Adrenal gland (tissue), 9 donors: ENCODE measurements at regions not wholly inside any gene's neighbourhood (a gene's known extent, or its start where the extent isn't known, plus 50 kb on each side); places are given as distances from the start of the nearest gene placed in this dataset.

Source experiments
- DNase-seq, 7 donors: peaks; one replicate each; pipeline ENCODE4 v3.0.0-alpha.2; 2019 to 2020
- H3K27ac ChIP-seq, 5 donors: fragments of 200-600 bp; sonication (generic) in 4 of 5; 1 replicate in 3 of 5; 2 replicates in 2 of 5; pipeline versions ENCODE4 v1.5.1 to v1.8.0; 2016 to 2020; ENCODE audit warnings: mild to moderate bottlenecking in 1 of 5
- H3K27me3 ChIP-seq: fragments of 200-600 bp; 2 replicates; pipeline ENCODE4 v1.8.0; 2021
- H3K36me3 ChIP-seq, 2 donors: fragments of 200-600 bp; replicated peaks in 1 of 2; 1 replicate in 1 of 2; 2 replicates in 1 of 2; pipeline versions ENCODE4 v1.5.1 to v1.8.0; 2018 to 2022
- H3K4me1 ChIP-seq, 2 donors: fragments of 200-600 bp; replicated peaks in 1 of 2; 1 replicate in 1 of 2; 2 replicates in 1 of 2; pipeline versions ENCODE4 v1.5.1 to v1.8.0; 2018 to 2021
- H3K4me3 ChIP-seq, 4 donors: fragments of 200-600 bp; sonication (generic) in 3 of 4; one replicate each; pipeline ENCODE4 v1.5.1; 2016 to 2018
- H3K9me3 ChIP-seq, 3 donors: fragments of 200-600 bp; sonication (generic) in 1 of 3; replicated peaks in 1 of 3; 1 replicate in 2 of 3; 2 replicates in 1 of 3; pipeline versions ENCODE4 v1.5.1 to v1.8.0; 2016 to 2021
- POLR2A ChIP-seq, 2 donors: fragments of 450-650 bp; IDR thresholded peaks; one replicate each; pipeline ENCODE4 v1.6.1; 2017; ENCODE audit warnings: antibody characterized with exemption in 2 of 2, mild to moderate bottlenecking in 2 of 2, moderate library complexity in 1 of 2
- WGBS, 4 donors: extraction: QIAGEN DNeasy Blood & Tissue Kit in 2 of 4; methylation state at CpG; one replicate each; pipeline versions ENCODE4 v1.1.5 to v1.1.7; 2013 to 2017; 5-methylcytosine and 5-hydroxymethylcytosine counted together
- intact Hi-C, 2 donors: fragments of 100-400 bp; cut with DNase I; formaldehyde crosslinking; loops; one replicate each; pipeline versions ENCODE4 v1.14.1 to v1.15.0; 2022 to 2023
- TF ChIP-seq, protein P1 (sequence below), 6 experiments: fragments of 450-650 bp in 4 of 6; fragments of 200-600 bp in 2 of 6; sonication (generic) in 1 of 6; IDR thresholded peaks; 1 replicate in 5 of 6; 2 replicates in 1 of 6; pipeline versions ENCODE4 v1.5.1 to v1.8.0; 2016 to 2021; ENCODE audit warnings: antibody characterized with exemption in 6 of 6, mild to moderate bottlenecking in 2 of 6, moderate library complexity in 1 of 6
- donor health status: healthy with polysubstance abuse.
- donor health status: Bipolar disorder and iron deficiency.
- donor health status: DM: yes; HTN: yes; CAD: no.
- donor health status: DM: no; HTN: no; CAD: no.
- donor health status: DM: no; HTN: no; CAD: no.

DNA sequence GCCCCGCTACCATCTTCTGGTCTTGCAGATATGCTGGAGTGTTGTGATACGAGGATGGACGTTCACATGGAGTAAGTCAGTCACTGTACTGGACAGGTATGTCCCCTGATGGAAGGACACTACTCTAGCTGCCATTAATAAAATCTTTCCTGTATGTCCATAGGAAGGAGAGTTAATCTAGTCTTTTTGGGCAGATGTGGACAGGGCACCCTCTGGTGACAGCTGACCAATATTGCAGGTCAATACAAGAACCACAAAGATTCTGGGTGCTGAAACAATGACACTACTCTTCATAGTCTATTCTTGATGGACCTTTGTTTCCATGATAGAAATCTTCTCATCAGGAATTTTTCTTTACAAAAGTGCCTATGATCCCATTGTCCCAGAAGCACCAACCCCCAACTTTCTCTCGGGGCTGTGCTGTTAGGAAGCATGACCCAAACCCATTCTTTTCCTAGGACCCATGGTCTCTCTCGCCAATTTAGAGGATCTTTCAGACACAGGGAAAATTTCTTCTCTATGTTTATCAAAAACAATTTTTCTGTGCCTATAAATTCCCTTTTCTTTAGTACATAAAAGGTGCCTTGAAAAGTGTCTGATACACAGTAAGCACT is 376.9 kb downstream of the DTWD2 start:
- H3K9me3 ChIP-seq, result no peaks in the 10 kb centered on the region
- H3K27ac ChIP-seq, result no peak overlapping the region
- TF ChIP-seq POLR2A (IDR thresholded peaks at IDR 0.05), result no peak
- TF ChIP-seq, protein P1, sequence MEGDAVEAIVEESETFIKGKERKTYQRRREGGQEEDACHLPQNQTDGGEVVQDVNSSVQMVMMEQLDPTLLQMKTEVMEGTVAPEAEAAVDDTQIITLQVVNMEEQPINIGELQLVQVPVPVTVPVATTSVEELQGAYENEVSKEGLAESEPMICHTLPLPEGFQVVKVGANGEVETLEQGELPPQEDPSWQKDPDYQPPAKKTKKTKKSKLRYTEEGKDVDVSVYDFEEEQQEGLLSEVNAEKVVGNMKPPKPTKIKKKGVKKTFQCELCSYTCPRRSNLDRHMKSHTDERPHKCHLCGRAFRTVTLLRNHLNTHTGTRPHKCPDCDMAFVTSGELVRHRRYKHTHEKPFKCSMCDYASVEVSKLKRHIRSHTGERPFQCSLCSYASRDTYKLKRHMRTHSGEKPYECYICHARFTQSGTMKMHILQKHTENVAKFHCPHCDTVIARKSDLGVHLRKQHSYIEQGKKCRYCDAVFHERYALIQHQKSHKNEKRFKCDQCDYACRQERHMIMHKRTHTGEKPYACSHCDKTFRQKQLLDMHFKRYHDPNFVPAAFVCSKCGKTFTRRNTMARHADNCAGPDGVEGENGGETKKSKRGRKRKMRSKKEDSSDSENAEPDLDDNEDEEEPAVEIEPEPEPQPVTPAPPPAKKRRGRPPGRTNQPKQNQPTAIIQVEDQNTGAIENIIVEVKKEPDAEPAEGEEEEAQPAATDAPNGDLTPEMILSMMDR (IDR thresholded peaks at IDR 0.05), result peak in 4 of 6 experiments; percentile 17 to 32 (median 22)
- no peak overlapping the region for H3K4me3 ChIP-seq
- DNase-seq, result peak in 1 of 7 donors; percentile 6
- H3K4me1 ChIP-seq, result no peaks in the 10 kb centered on the region
- no peaks in the 10 kb centered on the region for H3K27me3 ChIP-seq
- H3K36me3 ChIP-seq, result no peaks in the 10 kb centered on the region
- 79 to 90% (median 86%) methylated on average over 5 of the region's 5 CpGs for WGBS, 4 donors
- intact Hi-C loops, result no loop called here

DNA sequence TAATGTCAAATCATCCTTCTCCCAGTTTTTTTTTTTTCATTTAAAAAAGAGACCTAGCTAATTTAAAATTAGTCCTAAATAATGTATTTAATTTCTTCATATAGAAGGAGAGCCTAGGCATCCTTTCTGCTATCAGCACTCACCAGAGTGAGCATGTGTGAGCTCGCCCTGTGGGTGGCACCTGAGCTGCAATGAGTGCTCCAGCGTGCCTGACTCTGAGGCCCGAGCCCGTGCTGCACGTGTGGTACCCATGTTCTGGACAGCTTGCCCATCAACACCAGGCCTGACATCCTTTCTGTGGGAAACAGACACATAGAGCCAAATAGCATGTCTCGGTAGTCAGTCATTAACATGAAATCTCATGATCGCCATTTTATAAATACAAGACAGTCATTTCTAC is 381.4 kb downstream of the DTWD2 start:
- no peaks in the 10 kb centered on the region for H3K36me3 ChIP-seq
- no peak overlapping the region for H3K4me3 ChIP-seq
- no peak overlapping the region for H3K27ac ChIP-seq
- H3K4me1 ChIP-seq, result no peaks in the 10 kb centered on the region
- WGBS, 4 donors, result 84 to 88% (median 86%) methylated on average over 7 of the region's 7 CpGs
- no peaks in the 10 kb centered on the region for H3K27me3 ChIP-seq
- H3K9me3 ChIP-seq, result no peaks in the 10 kb centered on the region
- TF ChIP-seq, protein P1 (IDR thresholded peaks at IDR 0.05), result no peak
- no peak for TF ChIP-seq POLR2A (IDR thresholded peaks at IDR 0.05)
- DNase-seq, result no peak
- intact Hi-C loops, result no loop called here

DNA sequence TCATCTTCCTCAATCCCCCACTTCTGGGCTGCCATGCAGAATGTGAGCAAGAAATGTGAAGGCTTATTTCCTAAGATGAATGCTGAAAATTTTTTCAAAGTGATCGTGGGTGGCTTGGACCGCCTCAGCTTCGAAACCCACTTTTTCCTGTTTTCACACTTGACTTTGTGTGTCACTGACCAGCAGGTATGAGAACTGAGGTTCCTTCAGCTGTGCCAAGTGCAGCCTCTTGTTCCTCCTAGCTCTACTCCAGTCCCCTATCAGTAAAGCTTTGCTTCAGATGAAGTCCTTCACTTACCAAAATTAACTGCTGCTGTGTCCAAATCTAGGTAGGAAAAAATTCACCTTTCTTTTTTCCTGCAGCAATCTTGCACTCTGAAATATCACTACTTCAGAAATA is 382.6 kb downstream of the DTWD2 start:
- intact Hi-C loops, result no loop called here
- no peaks in the 10 kb centered on the region for H3K36me3 ChIP-seq
- no peaks in the 10 kb centered on the region for H3K9me3 ChIP-seq
- no peaks in the 10 kb centered on the region for H3K27me3 ChIP-seq
- H3K27ac ChIP-seq, result no peak overlapping the region
- no peak overlapping the region for H3K4me3 ChIP-seq
- TF ChIP-seq, protein P1 (IDR thresholded peaks at IDR 0.05), result no peak
- no peak for TF ChIP-seq POLR2A (IDR thresholded peaks at IDR 0.05)
- 60 to 77% (median 77%) methylated on average over 3 of the region's 3 CpGs for WGBS, 4 donors
- no peak for DNase-seq
- H3K4me1 ChIP-seq, result no peaks in the 10 kb centered on the region

DNA sequence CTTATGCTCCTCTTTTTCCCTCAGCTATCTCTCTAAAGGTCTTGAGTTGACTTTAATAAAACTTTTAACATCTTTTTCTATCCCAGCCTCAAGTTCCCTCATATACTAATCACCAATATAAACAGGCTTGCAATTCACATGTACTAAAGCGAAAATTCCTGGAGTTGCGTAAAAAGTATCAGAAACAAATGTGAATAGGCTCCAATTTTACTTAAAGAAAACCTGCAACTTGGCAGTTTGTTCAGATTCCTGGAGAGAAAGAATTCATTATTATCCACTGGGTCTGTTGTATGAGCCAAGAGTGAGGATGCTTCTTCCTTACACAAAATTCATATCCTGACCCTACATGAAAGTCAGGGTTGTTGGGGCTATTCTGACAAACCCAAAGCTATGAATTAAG is 384.2 kb downstream of the DTWD2 start:
- H3K27me3 ChIP-seq, result no peaks in the 10 kb centered on the region
- intact Hi-C loops, result no loop called here
- no peak overlapping the region for H3K4me3 ChIP-seq
- H3K9me3 ChIP-seq, result no peaks in the 10 kb centered on the region
- 19 to 91% (median 38%) methylated on average over 2 of the region's 2 CpGs for WGBS, 4 donors
- DNase-seq, result no peak
- no peaks in the 10 kb centered on the region for H3K36me3 ChIP-seq
- no peak overlapping the region for H3K27ac ChIP-seq
- no peaks in the 10 kb centered on the region for H3K4me1 ChIP-seq
- TF ChIP-seq, protein P1 (IDR thresholded peaks at IDR 0.05), result no peak
- TF ChIP-seq POLR2A (IDR thresholded peaks at IDR 0.05), result no peak
